Tibial nerve (tissue), 4 donors: ENCODE measurements at regions not wholly inside any gene's neighbourhood (a gene's known extent, or its start where the extent isn't known, plus 50 kb on each side); places are given as distances from the start of the nearest gene placed in this dataset.

Source experiments
- DNase-seq, 2 donors: peaks; one replicate each; pipeline ENCODE4 v3.0.0-alpha.2; 2019; ENCODE audit warnings: low spot score in 2 of 2
- H3K27ac ChIP-seq, 4 donors: fragments of 200-600 bp; sonication (generic) in 3 of 4; one replicate each; pipeline ENCODE4 v1.5.1; 2017 to 2019; ENCODE audit warnings: mild to moderate bottlenecking in 1 of 4
- H3K27me3 ChIP-seq, 2 donors: fragments of 200-600 bp; sonication (generic) in 1 of 2; one replicate each; pipeline versions ENCODE4 v1.5.1 to v1.6.0; 2017 to 2019
- H3K36me3 ChIP-seq, 3 donors: fragments of 200-600 bp; sonication (generic); one replicate each; pipeline ENCODE4 v1.5.1; 2018 to 2019
- H3K4me1 ChIP-seq, 4 donors: fragments of 200-600 bp; sonication (generic) in 3 of 4; one replicate each; pipeline ENCODE4 v1.5.1; 2017 to 2019
- H3K4me3 ChIP-seq, 4 donors: fragments of 200-600 bp; sonication (generic) in 3 of 4; one replicate each; pipeline ENCODE4 v1.5.1; 2017 to 2019; ENCODE audit warnings: mild to moderate bottlenecking in 1 of 4, moderate library complexity in 1 of 4
- H3K9me3 ChIP-seq, 4 donors: fragments of 200-600 bp; sonication (generic) in 3 of 4; one replicate each; pipeline ENCODE4 v1.5.1; 2017 to 2019
- EP300 ChIP-seq, 2 donors: sonication (generic); formaldehyde crosslinking; IDR thresholded peaks; one replicate each; pipeline ENCODE4 v1.6.1; 2017; ENCODE audit warnings: antibody characterized with exemption in 2 of 2, mild to moderate bottlenecking in 1 of 2
- POLR2A ChIP-seq, 2 donors: fragments of 450-650 bp; IDR thresholded peaks; one replicate each; pipeline ENCODE4 v1.6.1; 2017; ENCODE audit warnings: antibody characterized with exemption in 2 of 2, mild to moderate bottlenecking in 2 of 2, moderate library complexity in 2 of 2
- WGBS, 2 donors: methylation state at CpG; one replicate each; pipeline ENCODE4 v1.1.5; 2018; 5-methylcytosine and 5-hydroxymethylcytosine counted together
- TF ChIP-seq, protein P1 (sequence below), 5 experiments: fragments of 200-600 bp in 3 of 5; fragments of 450-650 bp in 2 of 5; sonication (generic) in 3 of 5; IDR thresholded peaks; one replicate each; pipeline ENCODE4 v1.5.1; 2016 to 2019; ENCODE audit warnings: antibody characterized with exemption in 5 of 5, mild to moderate bottlenecking in 3 of 5, moderate library complexity in 2 of 5

DNA sequence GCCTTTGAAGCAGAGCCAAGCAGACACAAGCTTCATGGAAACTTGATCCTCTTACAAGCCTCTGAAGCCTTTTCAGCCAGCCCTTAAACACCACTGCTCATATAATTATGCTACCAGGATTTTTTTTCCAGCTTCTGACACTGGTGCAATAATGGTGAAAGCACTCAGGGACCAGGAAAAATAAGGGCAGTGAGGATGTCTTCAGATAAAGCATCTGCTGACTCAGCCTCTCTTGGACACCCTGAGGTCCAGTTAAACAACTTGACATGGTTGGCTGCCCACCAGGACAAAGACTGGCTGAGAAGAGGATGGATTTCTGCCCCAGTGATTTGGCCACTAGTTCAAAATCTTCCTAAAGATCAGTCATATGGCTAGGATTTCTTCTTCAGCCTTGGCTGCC, 124.2 kb upstream of the N4BP1 start:
- no peak for TF ChIP-seq POLR2A (IDR thresholded peaks at IDR 0.05)
- no peak for TF ChIP-seq EP300 (IDR thresholded peaks at IDR 0.05)
- TF ChIP-seq, protein P1, sequence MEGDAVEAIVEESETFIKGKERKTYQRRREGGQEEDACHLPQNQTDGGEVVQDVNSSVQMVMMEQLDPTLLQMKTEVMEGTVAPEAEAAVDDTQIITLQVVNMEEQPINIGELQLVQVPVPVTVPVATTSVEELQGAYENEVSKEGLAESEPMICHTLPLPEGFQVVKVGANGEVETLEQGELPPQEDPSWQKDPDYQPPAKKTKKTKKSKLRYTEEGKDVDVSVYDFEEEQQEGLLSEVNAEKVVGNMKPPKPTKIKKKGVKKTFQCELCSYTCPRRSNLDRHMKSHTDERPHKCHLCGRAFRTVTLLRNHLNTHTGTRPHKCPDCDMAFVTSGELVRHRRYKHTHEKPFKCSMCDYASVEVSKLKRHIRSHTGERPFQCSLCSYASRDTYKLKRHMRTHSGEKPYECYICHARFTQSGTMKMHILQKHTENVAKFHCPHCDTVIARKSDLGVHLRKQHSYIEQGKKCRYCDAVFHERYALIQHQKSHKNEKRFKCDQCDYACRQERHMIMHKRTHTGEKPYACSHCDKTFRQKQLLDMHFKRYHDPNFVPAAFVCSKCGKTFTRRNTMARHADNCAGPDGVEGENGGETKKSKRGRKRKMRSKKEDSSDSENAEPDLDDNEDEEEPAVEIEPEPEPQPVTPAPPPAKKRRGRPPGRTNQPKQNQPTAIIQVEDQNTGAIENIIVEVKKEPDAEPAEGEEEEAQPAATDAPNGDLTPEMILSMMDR (IDR thresholded peaks at IDR 0.05), result no peak
- Histone ChIP-seq H3K27ac (no peak overlapping the region), H3K9me3 (no peaks in the 10 kb centered on the region), H3K27me3 (no peaks in the 10 kb centered on the region), H3K4me1 (no peaks in the 10 kb centered on the region), H3K36me3 (no peaks in the 10 kb centered on the region), H3K4me3 (no peak overlapping the region)
- no peak for DNase-seq

DNA sequence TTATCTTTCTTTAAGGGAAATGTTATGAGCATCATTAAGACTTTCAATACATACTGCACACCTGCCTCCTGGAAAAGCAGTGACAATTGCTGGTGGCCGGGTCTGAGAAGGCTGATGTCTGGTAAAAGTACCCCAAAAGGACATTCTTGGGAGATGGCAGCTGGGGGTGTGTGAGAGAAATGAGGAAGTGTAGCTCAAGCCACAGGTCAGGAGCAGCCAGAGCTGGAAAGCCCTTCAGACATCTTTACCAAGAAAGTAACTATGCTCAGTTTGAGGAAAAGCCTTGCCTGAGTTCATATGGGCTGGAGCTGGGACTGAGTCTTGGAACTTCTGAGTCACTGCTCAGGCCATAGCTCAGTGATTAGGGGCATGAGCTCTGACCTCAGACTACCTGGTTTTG, 94.7 kb upstream of the N4BP1 start:
- TF ChIP-seq EP300 (IDR thresholded peaks at IDR 0.05) (no peak), POLR2A (IDR thresholded peaks at IDR 0.05) (no peak)
- TF ChIP-seq, protein P1 (IDR thresholded peaks at IDR 0.05), result no peak
- no peak for DNase-seq
- no peaks in the 10 kb centered on the region for H3K36me3 ChIP-seq
- H3K4me3 ChIP-seq, result no peak overlapping the region
- H3K4me1 ChIP-seq, result no peaks in the 10 kb centered on the region
- peaks cover 0 to 31% (median 0%) of the 10 kb centered on the region in 4 donors for H3K9me3 ChIP-seq
- 91 to 96% methylated on average over 1 of the region's 1 CpG for WGBS, 2 donors
- no peak overlapping the region for H3K27ac ChIP-seq
- no peaks in the 10 kb centered on the region for H3K27me3 ChIP-seq

DNA sequence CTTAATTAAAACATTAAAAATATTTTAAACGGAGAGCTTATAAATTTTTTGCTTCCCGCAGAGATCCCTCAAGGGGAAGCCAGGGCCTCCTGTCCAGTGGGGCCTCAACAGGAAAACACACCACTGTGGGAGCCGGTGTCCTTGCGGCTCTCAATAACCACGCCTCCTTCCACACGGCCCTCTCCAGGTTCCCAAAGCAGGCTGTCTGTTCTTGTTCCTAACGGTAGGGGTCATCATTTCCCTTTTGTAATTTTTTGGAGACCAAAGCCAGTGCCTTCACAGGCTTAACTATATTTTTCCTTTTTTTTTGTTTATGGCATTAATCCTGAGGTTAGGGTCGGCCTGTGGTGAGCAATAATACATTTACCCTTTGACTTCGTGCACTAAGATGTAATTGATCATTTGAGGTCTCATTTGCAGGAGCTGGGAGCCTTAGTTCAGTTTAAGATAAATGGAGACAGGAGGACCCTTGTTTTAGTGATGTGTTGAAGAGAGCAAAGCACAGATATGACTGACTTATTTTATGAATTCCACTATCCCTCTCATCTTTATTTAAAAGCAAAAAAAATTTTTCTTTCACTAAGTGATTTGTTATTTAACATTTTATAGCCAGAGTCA, 77.5 kb upstream of the N4BP1 start:
- no peak overlapping the region for H3K4me3 ChIP-seq
- H3K27me3 ChIP-seq, result no peaks in the 10 kb centered on the region
- peaks cover 0 to 4% (median 0%) of the 10 kb centered on the region in 4 donors for H3K4me1 ChIP-seq
- no peak overlapping the region for H3K27ac ChIP-seq
- H3K36me3 ChIP-seq, result no peaks in the 10 kb centered on the region
- WGBS, 2 donors, result 0% methylated on average over 9 of the region's 9 CpGs
- TF ChIP-seq EP300 (IDR thresholded peaks at IDR 0.05), result no peak
- TF ChIP-seq, protein P1 (IDR thresholded peaks at IDR 0.05), result peak; percentile 25 to 53 (median 48)
- H3K9me3 ChIP-seq, result no peaks in the 10 kb centered on the region
- peak in 1 of 2 donors; percentile 10 for DNase-seq

DNA sequence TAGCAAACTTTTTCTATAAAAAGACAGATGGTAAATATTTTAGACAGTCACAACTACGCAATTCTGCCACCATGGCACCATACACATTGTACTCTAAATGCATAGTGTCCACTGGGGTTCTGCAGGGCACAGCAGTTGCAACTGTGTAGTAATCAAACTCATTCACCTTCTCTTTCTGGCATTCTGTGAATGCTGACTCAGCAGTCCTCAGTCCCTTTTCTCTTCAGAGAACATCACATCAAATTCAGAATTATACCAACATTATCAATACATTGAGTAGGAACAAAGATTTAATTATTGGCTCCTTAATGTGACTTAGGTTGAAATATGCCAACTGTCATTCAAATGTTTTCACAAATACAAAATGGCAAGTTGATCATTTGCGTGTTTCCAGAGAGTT, 74.2 kb upstream of the N4BP1 start:
- Histone ChIP-seq H3K27me3 (no peaks in the 10 kb centered on the region), H3K27ac (no peak overlapping the region), H3K36me3 (no peaks in the 10 kb centered on the region), H3K4me3 (no peak overlapping the region), H3K9me3 (peaks cover 0 to 4% (median 0%) of the 10 kb centered on the region in 4 donors), H3K4me1 (peaks cover 0 to 4% (median 0%) of the 10 kb centered on the region in 4 donors)
- WGBS, 2 donors, result 83 to 85% methylated on average over 2 of the region's 2 CpGs
- DNase-seq, result no peak
- TF ChIP-seq EP300 (IDR thresholded peaks at IDR 0.05), result no peak
- TF ChIP-seq, protein P1 (IDR thresholded peaks at IDR 0.05), result no peak
- no peak for TF ChIP-seq POLR2A (IDR thresholded peaks at IDR 0.05)

DNA sequence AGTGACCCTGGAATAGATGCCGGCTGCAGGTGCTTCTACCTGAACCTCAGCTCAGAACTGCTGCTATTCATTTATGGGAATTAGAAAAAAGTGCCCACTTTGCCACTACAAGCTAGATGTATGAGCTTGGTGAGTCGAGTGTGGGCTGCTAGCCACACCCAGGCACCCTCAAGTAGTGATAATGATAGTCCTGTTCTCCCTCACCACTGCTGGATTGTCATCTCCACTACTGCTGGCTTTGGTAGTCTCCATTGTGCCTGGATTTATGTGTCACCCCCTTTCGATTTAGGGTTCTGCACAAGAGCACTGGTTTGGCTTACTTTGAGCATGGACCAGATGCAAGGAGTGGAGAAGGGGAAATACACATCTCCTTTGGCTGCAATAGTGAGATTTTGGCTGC, 73.0 kb upstream of the N4BP1 start:
- 42 to 62% methylated on average over 3 of the region's 3 CpGs for WGBS, 2 donors
- Histone ChIP-seq H3K4me3 (no peak overlapping the region), H3K27me3 (no peaks in the 10 kb centered on the region), H3K4me1 (peaks cover 0 to 4% (median 0%) of the 10 kb centered on the region in 4 donors), H3K9me3 (peaks cover 0 to 9% (median 0%) of the 10 kb centered on the region in 4 donors), H3K27ac (no peak overlapping the region), H3K36me3 (no peaks in the 10 kb centered on the region)
- DNase-seq, result no peak
- TF ChIP-seq EP300 (IDR thresholded peaks at IDR 0.05), result no peak
- TF ChIP-seq POLR2A (IDR thresholded peaks at IDR 0.05), result no peak
- TF ChIP-seq, protein P1 (IDR thresholded peaks at IDR 0.05), result no peak
